ENCODE measurements at regions not wholly inside any gene's neighbourhood (a gene's known extent, or its start where the extent isn't known, plus 50 kb on each side); places are given as distances from the start of the nearest gene placed in this dataset.
A peak's percentile ranks its signal among the peaks of the same experiment; 100 is the strongest.

DNA sequence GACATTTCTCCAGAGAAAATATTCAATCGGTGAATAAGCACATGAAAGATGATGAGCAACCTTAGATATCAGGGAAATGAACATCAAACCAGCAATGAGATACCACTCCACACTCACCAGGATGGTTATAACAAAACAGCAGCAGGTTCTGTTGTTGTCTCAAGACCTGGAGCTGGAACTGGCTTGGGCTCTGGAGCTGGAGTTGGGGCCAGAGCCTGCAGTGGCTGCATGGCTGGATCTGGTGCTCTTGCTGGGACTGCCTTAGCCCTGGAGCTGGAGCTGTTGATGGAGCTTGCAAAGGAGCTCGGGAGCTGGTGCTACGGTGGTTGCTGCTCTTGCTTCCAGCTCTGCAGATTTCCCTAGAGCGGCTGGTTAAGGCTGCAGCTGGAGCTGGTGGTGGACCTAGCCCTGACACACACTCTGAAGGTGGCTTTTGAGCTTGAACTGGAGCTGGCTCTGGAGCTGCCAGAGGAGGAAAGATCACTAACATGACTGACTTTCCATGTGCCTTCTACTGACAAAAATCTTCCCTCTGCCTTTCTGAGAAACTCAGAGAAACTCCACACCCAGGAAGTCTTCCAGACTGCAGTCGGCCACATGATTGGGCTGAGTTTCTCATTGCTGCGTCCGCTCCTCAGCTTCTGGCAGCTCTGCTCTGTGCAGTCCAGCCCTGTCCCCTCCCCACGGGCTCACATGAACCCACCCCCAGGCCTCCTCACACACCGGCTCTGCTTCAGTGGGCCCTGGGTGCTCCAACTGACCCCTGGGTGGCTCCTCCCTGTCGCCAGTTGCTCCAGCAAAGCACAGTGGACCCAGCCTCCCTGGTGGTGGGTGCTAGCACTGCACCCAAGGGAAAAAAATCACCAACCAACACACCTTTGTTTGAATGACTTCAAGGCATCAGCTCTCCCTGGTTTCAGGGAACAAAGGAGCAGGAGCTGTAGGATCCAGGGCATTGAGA is 139.1 kb upstream of the FMN2 start:
- Histone ChIP-seq H3K27ac (no peak overlapping the region), H3K27me3 (no peaks in the 10 kb centered on the region), H3K9me3 (no peaks in the 10 kb centered on the region), H3K4me1 (no peaks in the 10 kb centered on the region), H3K4me3 (no peak overlapping the region), H3K36me3 (no peaks in the 10 kb centered on the region)
- TF ChIP-seq, protein P1, sequence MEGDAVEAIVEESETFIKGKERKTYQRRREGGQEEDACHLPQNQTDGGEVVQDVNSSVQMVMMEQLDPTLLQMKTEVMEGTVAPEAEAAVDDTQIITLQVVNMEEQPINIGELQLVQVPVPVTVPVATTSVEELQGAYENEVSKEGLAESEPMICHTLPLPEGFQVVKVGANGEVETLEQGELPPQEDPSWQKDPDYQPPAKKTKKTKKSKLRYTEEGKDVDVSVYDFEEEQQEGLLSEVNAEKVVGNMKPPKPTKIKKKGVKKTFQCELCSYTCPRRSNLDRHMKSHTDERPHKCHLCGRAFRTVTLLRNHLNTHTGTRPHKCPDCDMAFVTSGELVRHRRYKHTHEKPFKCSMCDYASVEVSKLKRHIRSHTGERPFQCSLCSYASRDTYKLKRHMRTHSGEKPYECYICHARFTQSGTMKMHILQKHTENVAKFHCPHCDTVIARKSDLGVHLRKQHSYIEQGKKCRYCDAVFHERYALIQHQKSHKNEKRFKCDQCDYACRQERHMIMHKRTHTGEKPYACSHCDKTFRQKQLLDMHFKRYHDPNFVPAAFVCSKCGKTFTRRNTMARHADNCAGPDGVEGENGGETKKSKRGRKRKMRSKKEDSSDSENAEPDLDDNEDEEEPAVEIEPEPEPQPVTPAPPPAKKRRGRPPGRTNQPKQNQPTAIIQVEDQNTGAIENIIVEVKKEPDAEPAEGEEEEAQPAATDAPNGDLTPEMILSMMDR (IDR thresholded peaks at IDR 0.05), result peak in 1 of 3 donors; percentile 15
- no peak for TF ChIP-seq POLR2AphosphoS5 (IDR thresholded peaks at IDR 0.05)
- TF ChIP-seq POLR2A (IDR thresholded peaks at IDR 0.05), result no peak
- intact Hi-C loops (cut with DNase I; ENCODE audit: low total_unique reads), result no loop called here
- DNase-seq (ENCODE audit: low spot score in 2 of 2), result no peak

DNA sequence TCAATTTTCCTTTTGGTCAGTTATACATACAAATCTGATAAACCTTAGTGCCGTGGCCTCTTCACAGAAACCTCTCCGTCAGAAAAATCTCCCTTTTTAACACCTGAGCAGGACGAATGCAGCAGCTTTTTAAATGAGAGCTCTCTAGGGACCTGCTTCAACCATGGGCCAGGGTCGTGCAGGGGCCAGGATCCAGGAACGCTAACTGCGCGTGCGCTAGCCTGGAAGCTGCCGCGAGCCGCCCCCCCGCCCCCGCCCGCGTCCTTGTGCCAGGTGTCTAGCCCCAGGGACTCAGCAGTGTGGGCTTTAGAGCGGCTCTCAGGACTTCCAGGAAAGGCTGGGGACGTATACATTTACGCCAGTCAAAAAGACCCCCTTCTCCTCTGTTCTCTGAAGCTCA is 136.8 kb upstream of the FMN2 start:
- Histone ChIP-seq H3K4me3 (no peak overlapping the region), H3K9me3 (no peaks in the 10 kb centered on the region), H3K27ac (no peak overlapping the region), H3K4me1 (no peaks in the 10 kb centered on the region), H3K27me3 (no peaks in the 10 kb centered on the region), H3K36me3 (no peaks in the 10 kb centered on the region)
- TF ChIP-seq POLR2A (IDR thresholded peaks at IDR 0.05), result no peak
- TF ChIP-seq, protein P1 (IDR thresholded peaks at IDR 0.05), result no peak
- TF ChIP-seq POLR2AphosphoS5 (IDR thresholded peaks at IDR 0.05), result no peak
- intact Hi-C loops (cut with DNase I; ENCODE audit: low total_unique reads), result no loop called here
- no peak for DNase-seq (ENCODE audit: low spot score in 2 of 2)

DNA sequence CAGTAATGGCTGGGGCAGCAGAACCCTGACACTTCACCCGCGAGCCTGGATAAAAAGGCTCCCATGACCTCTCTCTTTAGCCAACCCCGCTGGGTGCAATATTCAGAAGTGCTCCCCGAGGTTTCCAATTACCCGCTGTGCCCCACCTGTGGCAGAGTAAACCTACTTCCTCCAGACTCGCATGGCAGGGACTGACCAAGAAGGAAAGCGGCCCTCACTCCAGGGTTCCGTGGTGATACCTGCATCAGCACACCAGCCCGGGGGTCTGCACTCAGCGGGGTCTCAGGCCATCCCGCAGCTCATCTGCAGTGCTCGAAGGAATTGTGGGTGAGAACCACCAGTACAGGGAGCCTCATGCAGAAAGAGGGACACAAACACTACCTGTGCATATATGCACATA is 136.3 kb upstream of the FMN2 start:
- Histone ChIP-seq H3K27ac (no peak overlapping the region), H3K27me3 (no peaks in the 10 kb centered on the region), H3K9me3 (no peaks in the 10 kb centered on the region), H3K4me3 (no peak overlapping the region), H3K4me1 (no peaks in the 10 kb centered on the region), H3K36me3 (no peaks in the 10 kb centered on the region)
- TF ChIP-seq POLR2A (IDR thresholded peaks at IDR 0.05) (no peak), POLR2AphosphoS5 (IDR thresholded peaks at IDR 0.05) (no peak)
- TF ChIP-seq, protein P1 (IDR thresholded peaks at IDR 0.05), result no peak
- no peak for DNase-seq (ENCODE audit: low spot score in 2 of 2)
- intact Hi-C loops (cut with DNase I; ENCODE audit: low total_unique reads), result no loop called here

DNA sequence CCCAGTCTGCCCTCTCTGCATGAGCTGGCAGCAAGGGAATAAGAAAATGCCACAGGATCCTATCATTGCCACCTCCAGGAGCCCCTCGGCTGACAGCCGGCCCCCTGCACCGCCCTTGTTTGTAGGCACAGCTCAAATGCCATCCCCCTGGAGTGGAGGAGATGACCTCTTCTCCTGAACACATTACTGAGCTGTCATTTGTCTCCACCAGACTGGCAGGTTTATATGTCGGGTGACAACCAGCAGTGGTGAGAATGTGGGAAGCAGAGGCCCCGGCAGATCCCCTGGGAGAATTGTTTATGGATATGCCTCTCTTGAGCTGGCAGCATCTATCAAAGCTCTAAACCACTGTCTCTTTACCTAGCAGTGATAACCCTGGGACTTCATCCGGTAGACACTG is 135.4 kb upstream of the FMN2 start:
- no peaks in the 10 kb centered on the region for H3K9me3 ChIP-seq
- H3K4me3 ChIP-seq, result no peak overlapping the region
- no peak for TF ChIP-seq POLR2A (IDR thresholded peaks at IDR 0.05)
- TF ChIP-seq, protein P1 (IDR thresholded peaks at IDR 0.05), result no peak
- no peak for TF ChIP-seq POLR2AphosphoS5 (IDR thresholded peaks at IDR 0.05)
- no peaks in the 10 kb centered on the region for H3K27me3 ChIP-seq
- H3K4me1 ChIP-seq, result no peaks in the 10 kb centered on the region
- H3K36me3 ChIP-seq, result no peaks in the 10 kb centered on the region
- intact Hi-C loops (cut with DNase I; ENCODE audit: low total_unique reads), result no loop called here
- no peak overlapping the region for H3K27ac ChIP-seq
- no peak for DNase-seq (ENCODE audit: low spot score in 2 of 2)

DNA sequence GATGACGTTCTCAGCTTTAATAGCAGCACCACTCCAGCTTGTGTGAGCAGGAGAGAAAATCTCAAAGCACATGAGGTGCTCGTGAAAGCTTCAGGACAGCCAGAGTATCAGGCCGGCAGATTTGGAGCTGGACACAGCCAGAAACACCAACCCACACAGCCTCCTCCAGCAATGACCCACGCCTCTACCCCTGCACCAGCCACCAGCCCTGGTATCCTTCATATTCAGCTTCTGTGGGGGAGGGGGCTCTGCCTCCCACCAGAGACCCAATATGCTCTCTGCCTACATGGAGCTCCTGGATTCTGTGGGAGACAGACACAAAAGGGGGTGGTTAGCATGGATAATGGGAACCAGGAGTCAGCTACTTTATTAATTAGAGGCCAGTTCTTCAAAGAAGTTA is 133.6 kb upstream of the FMN2 start:
- no peak for DNase-seq (ENCODE audit: low spot score in 2 of 2)
- no peaks in the 10 kb centered on the region for H3K4me1 ChIP-seq
- H3K36me3 ChIP-seq, result no peaks in the 10 kb centered on the region
- H3K27me3 ChIP-seq, result no peaks in the 10 kb centered on the region
- TF ChIP-seq POLR2AphosphoS5 (IDR thresholded peaks at IDR 0.05) (no peak), POLR2A (IDR thresholded peaks at IDR 0.05) (no peak)
- TF ChIP-seq, protein P1 (IDR thresholded peaks at IDR 0.05), result no peak
- no peak overlapping the region for H3K27ac ChIP-seq
- no peak overlapping the region for H3K4me3 ChIP-seq
- H3K9me3 ChIP-seq, result no peaks in the 10 kb centered on the region
- intact Hi-C loops (cut with DNase I; ENCODE audit: low total_unique reads), result no loop called here

Measured in breast epithelium (tissue), 4 donors.